ENCODE measurements at regions not wholly inside any gene's neighbourhood (a gene's known extent, or its start where the extent isn't known, plus 50 kb on each side); places are given as distances from the start of the nearest gene placed in this dataset.

DNA sequence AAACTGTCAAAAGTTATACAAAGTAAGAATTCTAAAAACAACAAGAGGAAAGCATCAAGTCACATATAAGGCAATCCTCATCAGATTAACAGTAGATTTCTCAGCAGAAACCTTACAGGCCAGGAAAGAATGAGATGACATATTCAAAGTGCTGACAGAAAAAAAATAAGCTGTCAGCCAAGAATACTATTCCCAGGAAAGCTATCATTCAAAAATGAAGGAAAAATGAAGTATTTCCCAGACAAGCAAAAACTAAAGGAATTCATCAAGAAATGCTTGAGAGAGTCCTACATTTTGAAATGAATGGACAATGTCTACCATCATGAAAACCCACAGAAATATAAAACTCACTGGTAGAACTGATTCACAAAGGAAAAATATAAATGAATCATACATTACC lies 268.9 kb upstream of the OSR1 start:
- CTCF ChIA-PET: no interaction called here

DNA sequence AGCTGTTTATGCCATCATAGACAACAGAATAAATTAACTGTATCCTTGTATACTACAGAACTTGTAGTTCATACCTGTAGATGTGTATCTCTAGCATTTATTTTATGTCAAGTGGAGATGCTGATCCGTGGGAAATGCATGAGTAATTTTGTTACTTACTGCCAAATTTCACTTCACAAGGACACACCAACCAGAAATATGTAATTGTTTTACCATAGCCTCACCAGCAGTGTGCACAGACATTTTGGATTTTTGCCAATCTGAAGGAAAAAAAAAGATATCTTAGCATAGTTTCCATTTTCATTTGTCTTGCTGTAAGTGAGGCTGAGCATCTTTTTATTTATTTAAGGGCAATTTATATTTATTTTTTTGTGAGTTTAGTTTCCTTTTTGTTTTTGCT lies 265.1 kb upstream of the OSR1 start:
- CTCF ChIA-PET: no interaction called here
- Histone ChIP-seq H3K4me1 (ENCODE audit: control insufficient read depth, insufficient read depth, low read length) (no peaks in the 10 kb centered on the region), H3K27ac (ENCODE audit: extremely low read depth, low read depth, low read length) (no peak overlapping the region), H3K9me3 (ENCODE audit: control insufficient read depth, insufficient read depth, low read depth, low read length) (no peaks in the 10 kb centered on the region), H3K36me3 (ENCODE audit: control insufficient read depth in 2 of 2, insufficient read depth in 1 of 2, low read length in 2 of 2) (no peaks in the 10 kb centered on the region), H3K4me3 (ENCODE audit: low read depth, low read length) (no peak overlapping the region)
- POLR2A ChIA-PET: no interaction called here
- TF ChIP-seq, protein P1, sequence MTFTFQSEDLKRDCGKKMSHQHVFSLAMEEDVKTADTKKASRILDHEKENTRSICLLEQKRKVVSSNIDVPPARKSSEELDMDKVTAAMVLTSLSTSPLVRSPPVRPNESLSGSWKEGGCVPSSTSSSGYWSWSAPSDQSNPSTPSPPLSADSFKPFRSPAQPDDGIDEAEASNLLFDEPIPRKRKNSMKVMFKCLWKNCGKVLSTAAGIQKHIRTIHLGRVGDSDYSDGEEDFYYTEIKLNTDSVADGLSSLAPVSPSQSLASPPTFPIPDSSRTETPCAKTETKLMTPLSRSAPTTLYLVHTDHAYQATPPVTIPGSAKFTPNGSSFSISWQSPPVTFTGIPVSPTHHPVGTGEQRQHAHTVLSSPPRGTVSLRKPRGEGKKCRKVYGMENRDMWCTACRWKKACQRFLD (tag by site-specific recombination; IDR thresholded peaks at IDR 0.05): no peak
- no peak for TF ChIP-seq ZNF510 (tag by site-specific recombination; IDR thresholded peaks at IDR 0.05; ENCODE audit: insufficient replicate concordance)
- no peak for TF ChIP-seq HOXA7 (CRISPR knock-in tag; IDR thresholded peaks at IDR 0.05; ENCODE audit: borderline replicate concordance)
- TF ChIP-seq, protein P2, sequence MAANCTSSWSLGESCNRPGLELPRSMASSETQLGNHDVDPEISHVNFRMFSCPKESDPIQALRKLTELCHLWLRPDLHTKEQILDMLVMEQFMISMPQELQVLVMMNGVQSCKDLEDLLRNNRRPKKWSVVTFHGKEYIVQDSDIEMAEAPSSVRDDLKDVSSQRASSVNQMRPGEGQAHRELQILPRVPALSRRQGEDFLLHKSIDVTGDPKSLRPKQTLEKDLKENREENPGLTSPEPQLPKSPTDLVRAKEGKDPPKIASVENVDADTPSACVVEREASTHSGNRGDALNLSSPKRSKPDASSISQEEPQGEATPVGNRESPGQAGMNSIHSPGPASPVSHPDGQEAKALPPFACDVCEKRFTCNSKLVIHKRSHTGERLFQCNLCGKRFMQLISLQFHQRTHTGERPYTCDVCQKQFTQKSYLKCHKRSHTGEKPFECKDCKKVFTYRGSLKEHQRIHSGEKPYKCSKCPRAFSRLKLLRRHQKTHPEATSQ (tag by site-specific recombination; IDR thresholded peaks at IDR 0.05): no peak
- TF ChIP-seq ZNF157 (tag by site-specific recombination; IDR thresholded peaks at IDR 0.05): no peak
- TF ChIP-seq ZNF433 (tag by site-specific recombination; IDR thresholded peaks at IDR 0.05; ENCODE audit: low read depth): no peak
- TF ChIP-seq GFI1B (tag by site-specific recombination; IDR thresholded peaks at IDR 0.05): no peak
- TF ChIP-seq ZBTB1 (tag by site-specific recombination; IDR thresholded peaks at IDR 0.05): no peak
- TF ChIP-seq ZNF223 (tag by site-specific recombination; IDR thresholded peaks at IDR 0.05): no peak
- no peak for TF ChIP-seq ZNF626 (tag by site-specific recombination; IDR thresholded peaks at IDR 0.05)
- no peak for TF ChIP-seq ZNF133 (tag by site-specific recombination; IDR thresholded peaks at IDR 0.05)
- TF ChIP-seq ZNF843 (tag by site-specific recombination; IDR thresholded peaks at IDR 0.05): no peak
- TF ChIP-seq ZNF302 (tag by site-specific recombination; IDR thresholded peaks at IDR 0.05; ENCODE audit: low read depth): no peak
- no peak for TF ChIP-seq ZNF416 (tag by site-specific recombination; IDR thresholded peaks at IDR 0.05)
- no peak for TF ChIP-seq HOXD13 (CRISPR knock-in tag; IDR thresholded peaks at IDR 0.05; ENCODE audit: borderline replicate concordance)
- TF ChIP-seq, protein P3, sequence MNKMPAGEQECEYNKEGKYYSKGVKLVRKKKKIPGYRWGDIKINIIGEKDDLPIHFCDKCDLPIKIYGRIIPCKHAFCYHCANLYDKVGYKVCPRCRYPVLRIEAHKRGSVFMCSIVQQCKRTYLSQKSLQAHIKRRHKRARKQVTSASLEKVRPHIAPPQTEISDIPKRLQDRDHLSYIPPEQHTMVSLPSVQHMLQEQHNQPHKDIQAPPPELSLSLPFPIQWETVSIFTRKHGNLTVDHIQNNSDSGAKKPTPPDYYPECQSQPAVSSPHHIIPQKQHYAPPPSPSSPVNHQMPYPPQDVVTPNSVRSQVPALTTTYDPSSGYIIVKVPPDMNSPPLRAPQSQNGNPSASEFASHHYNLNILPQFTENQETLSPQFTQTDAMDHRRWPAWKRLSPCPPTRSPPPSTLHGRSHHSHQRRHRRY (tag by site-specific recombination; IDR thresholded peaks at IDR 0.05): no peak
- no peak for TF ChIP-seq ZNF292 (tag by site-specific recombination; IDR thresholded peaks at IDR 0.05; ENCODE audit: borderline replicate concordance, low read depth)

More for the DNA sequence above, 268.9 kb upstream of the OSR1 start:
- no peaks in the 10 kb centered on the region for H3K4me1 ChIP-seq (ENCODE audit: control insufficient read depth, insufficient read depth, low read length)
- H3K4me3 ChIP-seq (ENCODE audit: low read depth, low read length): no peak overlapping the region
- no peak overlapping the region for H3K27ac ChIP-seq (ENCODE audit: extremely low read depth, low read depth, low read length)
- peak; percentile 71 for TF ChIP-seq SETDB1 (IDR thresholded peaks at IDR 0.05; ENCODE audit: insufficient read length, low read length)
- TF ChIP-seq, protein P4, sequence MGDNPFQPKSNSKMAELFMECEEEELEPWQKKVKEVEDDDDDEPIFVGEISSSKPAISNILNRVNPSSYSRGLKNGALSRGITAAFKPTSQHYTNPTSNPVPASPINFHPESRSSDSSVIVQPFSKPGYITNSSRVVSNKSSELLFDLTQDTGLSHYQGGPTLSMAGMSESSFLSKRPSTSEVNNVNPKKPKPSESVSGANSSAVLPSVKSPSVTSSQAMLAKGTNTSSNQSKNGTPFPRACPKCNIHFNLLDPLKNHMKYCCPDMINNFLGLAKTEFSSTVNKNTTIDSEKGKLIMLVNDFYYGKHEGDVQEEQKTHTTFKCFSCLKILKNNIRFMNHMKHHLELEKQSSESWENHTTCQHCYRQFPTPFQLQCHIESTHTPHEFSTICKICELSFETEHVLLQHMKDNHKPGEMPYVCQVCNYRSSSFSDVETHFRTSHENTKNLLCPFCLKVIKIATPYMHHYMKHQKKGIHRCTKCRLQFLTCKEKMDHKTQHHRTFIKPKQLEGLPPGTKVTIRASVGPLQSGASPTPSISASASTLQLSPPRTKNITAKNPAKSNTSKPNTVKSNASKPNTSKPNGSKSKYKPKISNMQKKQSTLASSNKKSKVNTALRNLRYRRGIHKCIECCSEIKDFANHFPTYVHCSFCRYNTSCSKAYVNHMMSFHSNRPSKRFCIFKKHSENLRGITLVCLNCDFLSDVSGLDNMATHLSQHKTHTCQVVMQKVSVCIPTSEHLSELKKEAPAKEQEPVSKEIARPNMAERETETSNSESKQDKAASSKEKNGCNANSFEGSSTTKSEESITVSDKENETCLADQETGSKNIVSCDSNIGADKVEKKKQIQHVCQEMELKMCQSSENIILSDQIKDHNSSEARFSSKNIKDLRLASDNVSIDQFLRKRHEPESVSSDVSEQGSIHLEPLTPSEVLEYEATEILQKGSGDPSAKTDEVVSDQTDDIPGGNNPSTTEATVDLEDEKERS (tag by site-specific recombination; IDR thresholded peaks at IDR 0.05): no peak
- no peaks in the 10 kb centered on the region for H3K9me3 ChIP-seq (ENCODE audit: control insufficient read depth, insufficient read depth, low read depth, low read length)
- POLR2A ChIA-PET: no interaction called here
- H3K36me3 ChIP-seq (ENCODE audit: control insufficient read depth in 2 of 2, insufficient read depth in 1 of 2, low read length in 2 of 2): no peaks in the 10 kb centered on the region
